ENCODE measurements at regions not wholly inside any gene's neighbourhood (a gene's known extent, or its start where the extent isn't known, plus 50 kb on each side); places are given as distances from the start of the nearest gene placed in this dataset.
A peak's percentile ranks its signal among the peaks of the same experiment; 100 is the strongest.

DNA sequence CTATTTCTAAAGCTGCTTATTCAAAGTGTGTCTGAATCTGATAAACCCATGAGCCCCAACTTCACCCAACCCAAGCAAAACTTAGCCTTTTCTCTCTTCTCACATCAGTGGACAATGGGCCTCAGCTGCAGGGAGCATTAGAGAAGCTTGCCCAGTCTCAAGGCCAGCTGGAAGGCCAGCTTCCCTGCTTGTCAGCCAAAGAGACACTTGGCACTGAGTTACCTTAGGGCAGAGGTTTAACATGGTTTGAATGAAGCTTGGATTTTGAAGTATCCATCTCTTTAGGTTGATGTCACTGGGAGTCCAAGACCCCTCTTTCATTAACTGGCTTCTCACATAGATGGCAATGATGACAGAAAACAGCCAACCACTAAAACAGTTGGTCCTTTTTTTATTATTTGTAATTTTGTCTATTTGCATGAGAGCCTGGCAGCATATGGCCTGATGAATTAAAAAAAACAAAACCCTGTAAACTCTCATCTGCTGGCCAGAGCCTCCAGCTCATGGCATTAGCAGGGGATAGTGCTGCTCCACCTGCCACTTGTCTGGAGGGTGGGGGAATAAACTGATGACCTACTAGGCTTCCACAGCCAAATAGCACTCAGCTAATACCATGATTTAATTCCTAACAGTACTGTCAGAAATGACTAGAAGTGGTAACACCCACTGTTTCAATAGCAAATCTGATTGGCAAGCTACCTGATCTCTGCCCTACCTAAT is 137.0 kb downstream of the UBE2E3 start:
- ATAC-seq (no peak), DNase-seq (ENCODE audit: low read depth, low spot score) (no peak)
- H3K27ac ChIP-seq (ENCODE audit: low read depth, low read length) = no peak overlapping the region
- no peaks in the 10 kb centered on the region for H3K9me2 ChIP-seq (ENCODE audit: insufficient read depth)
- H3K27me3 ChIP-seq (ENCODE audit: insufficient read depth, low read length) = no peaks in the 10 kb centered on the region
- no peak overlapping the region for H3K4me3 ChIP-seq (replicated peaks in 1 of 2; ENCODE audit: low read depth in 1 of 2, low read length in 2 of 2)
- no peak overlapping the region for H3K9ac ChIP-seq (ENCODE audit: low read length)
- POLR2A ChIA-PET = no interaction called here
- CTCF ChIA-PET = interaction anchor here (1.3 kb wide), 1 partner anchor 598 kb away, joined by 5 read pairs; no protein-coding TSS in a partner anchor
- intact Hi-C loops (cut with micrococcal nuclease) = no loop called here
- no TSS peak for BruUV-seq (replicated peaks)
- H3K79me2 ChIP-seq (ENCODE audit: insufficient read depth, low read length) = no peaks in the 10 kb centered on the region
- TF ChIP-seq, protein P1, sequence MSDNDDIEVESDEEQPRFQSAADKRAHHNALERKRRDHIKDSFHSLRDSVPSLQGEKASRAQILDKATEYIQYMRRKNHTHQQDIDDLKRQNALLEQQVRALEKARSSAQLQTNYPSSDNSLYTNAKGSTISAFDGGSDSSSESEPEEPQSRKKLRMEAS (IDR thresholded peaks at IDR 0.05) = no peak
- no peak for TF ChIP-seq SRF (IDR thresholded peaks at IDR 0.05; ENCODE audit: low read depth)
- no peak for TF ChIP-seq CEBPB (IDR thresholded peaks at IDR 0.05; ENCODE audit: low read depth)
- TF ChIP-seq, protein P2, sequence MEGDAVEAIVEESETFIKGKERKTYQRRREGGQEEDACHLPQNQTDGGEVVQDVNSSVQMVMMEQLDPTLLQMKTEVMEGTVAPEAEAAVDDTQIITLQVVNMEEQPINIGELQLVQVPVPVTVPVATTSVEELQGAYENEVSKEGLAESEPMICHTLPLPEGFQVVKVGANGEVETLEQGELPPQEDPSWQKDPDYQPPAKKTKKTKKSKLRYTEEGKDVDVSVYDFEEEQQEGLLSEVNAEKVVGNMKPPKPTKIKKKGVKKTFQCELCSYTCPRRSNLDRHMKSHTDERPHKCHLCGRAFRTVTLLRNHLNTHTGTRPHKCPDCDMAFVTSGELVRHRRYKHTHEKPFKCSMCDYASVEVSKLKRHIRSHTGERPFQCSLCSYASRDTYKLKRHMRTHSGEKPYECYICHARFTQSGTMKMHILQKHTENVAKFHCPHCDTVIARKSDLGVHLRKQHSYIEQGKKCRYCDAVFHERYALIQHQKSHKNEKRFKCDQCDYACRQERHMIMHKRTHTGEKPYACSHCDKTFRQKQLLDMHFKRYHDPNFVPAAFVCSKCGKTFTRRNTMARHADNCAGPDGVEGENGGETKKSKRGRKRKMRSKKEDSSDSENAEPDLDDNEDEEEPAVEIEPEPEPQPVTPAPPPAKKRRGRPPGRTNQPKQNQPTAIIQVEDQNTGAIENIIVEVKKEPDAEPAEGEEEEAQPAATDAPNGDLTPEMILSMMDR (IDR thresholded peaks at IDR 0.05 in 2 of 3, conservative IDR thresholded peaks at IDR 0.05 in 1 of 3; ENCODE audit: borderline replicate concordance in 1 of 3, insufficient read depth in 1 of 3, low read depth in 2 of 3, low read length in 2 of 3) = no peak
- TF ChIP-seq, protein P3, sequence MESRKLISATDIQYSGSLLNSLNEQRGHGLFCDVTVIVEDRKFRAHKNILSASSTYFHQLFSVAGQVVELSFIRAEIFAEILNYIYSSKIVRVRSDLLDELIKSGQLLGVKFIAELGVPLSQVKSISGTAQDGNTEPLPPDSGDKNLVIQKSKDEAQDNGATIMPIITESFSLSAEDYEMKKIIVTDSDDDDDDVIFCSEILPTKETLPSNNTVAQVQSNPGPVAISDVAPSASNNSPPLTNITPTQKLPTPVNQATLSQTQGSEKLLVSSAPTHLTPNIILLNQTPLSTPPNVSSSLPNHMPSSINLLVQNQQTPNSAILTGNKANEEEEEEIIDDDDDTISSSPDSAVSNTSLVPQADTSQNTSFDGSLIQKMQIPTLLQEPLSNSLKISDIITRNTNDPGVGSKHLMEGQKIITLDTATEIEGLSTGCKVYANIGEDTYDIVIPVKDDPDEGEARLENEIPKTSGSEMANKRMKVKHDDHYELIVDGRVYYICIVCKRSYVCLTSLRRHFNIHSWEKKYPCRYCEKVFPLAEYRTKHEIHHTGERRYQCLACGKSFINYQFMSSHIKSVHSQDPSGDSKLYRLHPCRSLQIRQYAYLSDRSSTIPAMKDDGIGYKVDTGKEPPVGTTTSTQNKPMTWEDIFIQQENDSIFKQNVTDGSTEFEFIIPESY (IDR thresholded peaks at IDR 0.05; ENCODE audit: extremely low read depth, insufficient replicate concordance, low read length) = no peak
- no peak for TF ChIP-seq ZNF274 (IDR thresholded peaks at IDR 0.05; ENCODE audit: low read depth, low read length)
- TF ChIP-seq RAD21 (IDR thresholded peaks at IDR 0.05; ENCODE audit: low read depth) = no peak
- TF ChIP-seq EZH2 (IDR thresholded peaks at IDR 0.05) = no peak
- no peak for TF ChIP-seq CBX3 (IDR thresholded peaks at IDR 0.05; ENCODE audit: low read depth)
- TF ChIP-seq JUND (IDR thresholded peaks at IDR 0.05) = no peak
- no peak for TF ChIP-seq POLR2A (IDR thresholded peaks at IDR 0.05; ENCODE audit: borderline replicate concordance, extremely low read depth, insufficient read depth, insufficient read length)
- TF ChIP-seq, protein P4, sequence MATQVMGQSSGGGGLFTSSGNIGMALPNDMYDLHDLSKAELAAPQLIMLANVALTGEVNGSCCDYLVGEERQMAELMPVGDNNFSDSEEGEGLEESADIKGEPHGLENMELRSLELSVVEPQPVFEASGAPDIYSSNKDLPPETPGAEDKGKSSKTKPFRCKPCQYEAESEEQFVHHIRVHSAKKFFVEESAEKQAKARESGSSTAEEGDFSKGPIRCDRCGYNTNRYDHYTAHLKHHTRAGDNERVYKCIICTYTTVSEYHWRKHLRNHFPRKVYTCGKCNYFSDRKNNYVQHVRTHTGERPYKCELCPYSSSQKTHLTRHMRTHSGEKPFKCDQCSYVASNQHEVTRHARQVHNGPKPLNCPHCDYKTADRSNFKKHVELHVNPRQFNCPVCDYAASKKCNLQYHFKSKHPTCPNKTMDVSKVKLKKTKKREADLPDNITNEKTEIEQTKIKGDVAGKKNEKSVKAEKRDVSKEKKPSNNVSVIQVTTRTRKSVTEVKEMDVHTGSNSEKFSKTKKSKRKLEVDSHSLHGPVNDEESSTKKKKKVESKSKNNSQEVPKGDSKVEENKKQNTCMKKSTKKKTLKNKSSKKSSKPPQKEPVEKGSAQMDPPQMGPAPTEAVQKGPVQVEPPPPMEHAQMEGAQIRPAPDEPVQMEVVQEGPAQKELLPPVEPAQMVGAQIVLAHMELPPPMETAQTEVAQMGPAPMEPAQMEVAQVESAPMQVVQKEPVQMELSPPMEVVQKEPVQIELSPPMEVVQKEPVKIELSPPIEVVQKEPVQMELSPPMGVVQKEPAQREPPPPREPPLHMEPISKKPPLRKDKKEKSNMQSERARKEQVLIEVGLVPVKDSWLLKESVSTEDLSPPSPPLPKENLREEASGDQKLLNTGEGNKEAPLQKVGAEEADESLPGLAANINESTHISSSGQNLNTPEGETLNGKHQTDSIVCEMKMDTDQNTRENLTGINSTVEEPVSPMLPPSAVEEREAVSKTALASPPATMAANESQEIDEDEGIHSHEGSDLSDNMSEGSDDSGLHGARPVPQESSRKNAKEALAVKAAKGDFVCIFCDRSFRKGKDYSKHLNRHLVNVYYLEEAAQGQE (IDR thresholded peaks at IDR 0.05; ENCODE audit: low read depth) = no peak
- TF ChIP-seq ELF1 (IDR thresholded peaks at IDR 0.05; ENCODE audit: borderline replicate concordance, low read depth) = no peak
- TF ChIP-seq TCF7L2 (IDR thresholded peaks at IDR 0.05; ENCODE audit: borderline replicate concordance, extremely low read depth, insufficient read depth, insufficient read length) = no peak
- TF ChIP-seq, protein P5, sequence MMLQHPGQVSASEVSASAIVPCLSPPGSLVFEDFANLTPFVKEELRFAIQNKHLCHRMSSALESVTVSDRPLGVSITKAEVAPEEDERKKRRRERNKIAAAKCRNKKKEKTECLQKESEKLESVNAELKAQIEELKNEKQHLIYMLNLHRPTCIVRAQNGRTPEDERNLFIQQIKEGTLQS (IDR thresholded peaks at IDR 0.05) = no peak
- no peak overlapping the region for H3K4me2 ChIP-seq (ENCODE audit: low read length)
- H3K4me1 ChIP-seq (ENCODE audit: control insufficient read depth in 1 of 2, insufficient read depth in 2 of 2, low read length in 2 of 2) = peaks cover 0 to 7% of the 10 kb centered on the region in 2 experiments; a peak in 1 of 4 replicates
- H3K9me3 ChIP-seq (ENCODE audit: control insufficient read depth in 1 of 2, insufficient read depth in 1 of 2, low read depth in 1 of 2, low read length in 2 of 2) = no peaks in the 10 kb centered on the region
- RAD21 ChIA-PET (ENCODE audit: low non-redundant PET in 1 of 2, low total read pairs in 2 of 2, uncharacterized antibody in 2 of 2, unreplicated experiment in 2 of 2) = no interaction called here
- peak overlapping the region; percentile 21 for H2AFZ ChIP-seq (ENCODE audit: low read depth, low read length, poor library complexity, severe bottlenecking)
- H3K36me3 ChIP-seq (ENCODE audit: control insufficient read depth in 1 of 2, insufficient read depth in 2 of 2, low read length in 2 of 2) = no peaks in the 10 kb centered on the region
- H4K20me1 ChIP-seq (ENCODE audit: insufficient read depth) = no peaks in the 10 kb centered on the region

Data from HCT116 (cell line).